ENCODE measurements at regions not wholly inside any gene's neighbourhood (a gene's known extent, or its start where the extent isn't known, plus 50 kb on each side); places are given as distances from the start of the nearest gene placed in this dataset.

- Mint-ChIP-seq H3K9me3 (no peaks in the 10 kb centered on the region), H3K36me3 (no peaks in the 10 kb centered on the region), H3K27me3 (peaks cover 50% of the 10 kb centered on the region), H3K27ac (no peak overlapping the region), H3K4me1 (ENCODE audit: unreplicated experiment) (peaks cover 23% of the 10 kb centered on the region), H3K4me3 (no peak overlapping the region)
- DNase-seq (ENCODE audit: extremely low spot score, unreplicated experiment) = no peak
- no peak for TF ChIP-seq CTCF (conservative IDR thresholded peaks at IDR 0.05)
Observed at GRCh38 chr15:69987492-69988489, 109.9 kb downstream of the TLE3 start.

DNA sequence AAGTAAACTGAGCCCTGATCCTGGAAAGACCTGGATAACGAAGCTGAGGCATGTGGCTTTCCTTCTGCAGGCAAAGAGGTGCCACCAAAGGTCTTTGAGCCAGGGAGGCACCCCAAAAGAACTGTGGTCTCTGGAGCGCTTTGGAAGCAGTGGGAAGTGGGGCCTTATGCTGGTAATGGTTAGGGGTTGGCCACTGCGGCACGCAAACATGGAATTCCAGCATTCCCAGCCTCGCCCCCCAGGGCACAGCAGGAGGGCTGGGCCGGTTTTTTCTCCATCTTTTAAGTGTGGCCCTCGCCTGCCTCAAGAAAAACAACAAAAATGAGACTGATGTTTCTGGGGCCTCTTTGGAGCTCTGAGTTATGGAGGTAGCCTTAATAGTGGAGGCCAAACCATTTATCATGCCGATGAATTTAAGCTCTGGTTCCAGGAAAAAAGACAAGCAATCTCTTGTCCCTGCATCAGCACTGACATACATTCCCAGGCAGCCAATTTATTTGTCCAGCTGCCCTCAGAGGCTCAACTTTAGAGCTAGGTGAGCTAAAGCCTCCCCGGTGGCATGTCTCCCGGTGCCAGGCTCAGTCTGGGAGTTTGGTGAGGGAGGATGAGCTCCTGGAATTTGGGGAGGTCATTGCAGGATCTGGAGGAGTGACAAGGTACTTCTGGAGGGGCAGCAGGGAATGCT, 109.0 kb downstream of the TLE3 start:
- H3K36me3 Mint-ChIP-seq = no peaks in the 10 kb centered on the region
- no peak overlapping the region for H3K27ac Mint-ChIP-seq
- no peak overlapping the region for H3K4me3 Mint-ChIP-seq
- DNase-seq (ENCODE audit: extremely low spot score, unreplicated experiment) = no peak
- H3K4me1 Mint-ChIP-seq (ENCODE audit: unreplicated experiment) = peaks cover 23% of the 10 kb centered on the region
- H3K27me3 Mint-ChIP-seq = peaks cover 43% of the 10 kb centered on the region
- H3K9me3 Mint-ChIP-seq = no peaks in the 10 kb centered on the region
- no peak for TF ChIP-seq CTCF (conservative IDR thresholded peaks at IDR 0.05)

DNA sequence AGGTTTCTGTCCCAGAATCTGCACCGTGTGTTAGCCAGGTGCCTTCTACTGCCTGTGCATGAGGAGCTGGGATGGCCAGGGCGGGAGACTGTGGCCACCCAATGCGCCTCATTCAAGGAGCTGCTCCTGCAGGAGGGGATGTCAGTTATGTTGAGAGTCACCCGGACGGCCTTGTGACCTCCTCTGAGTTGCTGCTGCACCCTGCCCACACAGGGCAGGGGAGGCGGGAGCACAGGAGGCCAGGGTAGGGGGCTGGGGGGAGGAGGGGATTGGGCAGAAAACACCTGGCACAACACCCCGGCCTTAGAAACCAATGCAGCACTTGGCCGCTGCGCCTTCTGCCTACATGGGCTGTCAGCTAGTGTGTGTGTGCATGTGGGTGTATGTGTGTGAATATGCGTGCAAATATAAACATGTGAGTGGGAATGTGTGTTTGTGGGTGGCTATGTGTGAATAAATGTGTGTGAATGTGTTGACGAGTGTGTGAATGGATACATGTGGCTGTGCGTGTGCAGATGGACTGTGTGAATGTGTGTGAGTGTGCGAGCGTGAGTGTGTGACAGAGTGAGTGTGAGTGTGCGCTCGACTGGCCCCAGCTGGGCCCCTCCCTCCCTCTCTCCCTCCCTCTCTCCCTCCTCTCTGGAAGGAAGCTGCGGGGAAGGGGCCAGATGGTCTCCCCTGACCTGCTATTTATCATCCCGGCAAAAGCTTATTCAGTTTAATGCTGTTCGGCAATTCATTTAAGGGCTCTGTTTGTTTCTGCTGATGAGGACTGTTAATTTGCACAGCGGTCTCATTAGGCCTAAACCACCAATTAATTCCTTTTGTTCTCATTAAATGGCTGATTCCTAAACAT, 106.9 kb downstream of the TLE3 start:
- Mint-ChIP-seq H3K36me3 (no peaks in the 10 kb centered on the region), H3K4me3 (no peak overlapping the region), H3K4me1 (ENCODE audit: unreplicated experiment) (peaks cover 23% of the 10 kb centered on the region), H3K9me3 (no peaks in the 10 kb centered on the region), H3K27ac (no peak overlapping the region), H3K27me3 (peaks cover 38% of the 10 kb centered on the region)
- no peak for TF ChIP-seq CTCF (conservative IDR thresholded peaks at IDR 0.05)
- no peak for DNase-seq (ENCODE audit: extremely low spot score, unreplicated experiment)

DNA sequence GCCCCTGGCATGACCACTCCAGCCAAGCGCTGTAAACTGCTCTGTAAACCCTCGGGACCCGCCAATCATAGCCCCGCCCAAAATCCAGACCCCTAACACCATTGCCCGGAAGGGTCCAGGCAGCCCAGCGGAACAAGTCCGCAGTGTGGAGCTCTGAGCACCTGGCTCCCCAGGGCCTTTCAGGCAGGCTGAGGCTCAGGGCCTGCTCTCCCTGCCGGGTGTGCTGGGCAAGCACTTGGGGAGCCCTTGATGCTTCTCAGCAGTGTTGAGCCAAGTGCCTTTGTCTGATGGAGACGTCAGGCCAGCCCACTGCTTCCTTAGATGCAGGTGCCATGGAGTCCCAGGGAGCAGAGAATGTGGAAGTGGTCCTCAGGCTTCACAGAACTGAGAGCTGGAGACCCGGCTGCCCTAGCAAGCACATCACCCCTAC, 106.2 kb downstream of the TLE3 start:
- H3K27ac Mint-ChIP-seq = no peak overlapping the region
- no peak for DNase-seq (ENCODE audit: extremely low spot score, unreplicated experiment)
- no peak for TF ChIP-seq CTCF (conservative IDR thresholded peaks at IDR 0.05)
- no peak overlapping the region for H3K4me3 Mint-ChIP-seq
- H3K9me3 Mint-ChIP-seq = no peaks in the 10 kb centered on the region
- peaks cover 32% of the 10 kb centered on the region for H3K27me3 Mint-ChIP-seq
- H3K36me3 Mint-ChIP-seq = no peaks in the 10 kb centered on the region
- peaks cover 30% of the 10 kb centered on the region for H3K4me1 Mint-ChIP-seq (ENCODE audit: unreplicated experiment)

DNA sequence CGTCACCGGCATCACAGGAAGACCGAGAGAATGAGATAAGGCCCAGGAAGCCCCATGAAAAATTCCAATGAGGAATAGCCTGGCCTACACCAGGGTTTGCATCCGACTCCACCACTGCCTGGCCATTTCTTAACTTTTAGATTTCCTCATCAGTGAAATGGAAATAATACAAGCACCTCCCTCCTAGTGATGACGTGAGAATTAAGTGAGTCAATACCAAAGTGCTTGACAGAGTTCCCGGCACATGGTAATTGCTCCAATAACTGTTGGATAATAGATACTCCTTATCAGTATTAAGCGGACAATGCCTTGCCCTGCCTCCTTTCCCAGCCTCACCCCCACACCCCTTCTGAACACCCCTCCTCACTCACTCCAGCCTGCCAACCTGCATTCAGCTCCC, 105.4 kb downstream of the TLE3 start:
- peaks cover 25% of the 10 kb centered on the region for H3K27me3 Mint-ChIP-seq
- no peak overlapping the region for H3K27ac Mint-ChIP-seq
- H3K36me3 Mint-ChIP-seq = no peaks in the 10 kb centered on the region
- H3K4me1 Mint-ChIP-seq (ENCODE audit: unreplicated experiment) = peaks cover 38% of the 10 kb centered on the region
- no peak overlapping the region for H3K4me3 Mint-ChIP-seq
- DNase-seq (ENCODE audit: extremely low spot score, unreplicated experiment) = no peak
- no peaks in the 10 kb centered on the region for H3K9me3 Mint-ChIP-seq
- TF ChIP-seq CTCF (conservative IDR thresholded peaks at IDR 0.05) = no peak

All from type B pancreatic cell (in vitro differentiated cells).